ENCODE measurements at regions not wholly inside any gene's neighbourhood (a gene's known extent, or its start where the extent isn't known, plus 50 kb on each side); places are given as distances from the start of the nearest gene placed in this dataset.

GRCh38 chr21:32141318-32141633 is 137.6 kb downstream of the MIS18A start:
- no peak for DNase-seq (ENCODE audit: low spot score)
- no peak for TF ChIP-seq CTCF (IDR thresholded peaks at IDR 0.05; ENCODE audit: extremely low read depth, missing control alignments)

GRCh38 chr21:32140604-32141317 is 138.1 kb downstream of the MIS18A start:
- TF ChIP-seq CTCF (IDR thresholded peaks at IDR 0.05; ENCODE audit: extremely low read depth, missing control alignments) = no peak
- no peak for DNase-seq (ENCODE audit: low spot score)

GRCh38 chr21:32140151-32140550 is 138.7 kb downstream of the MIS18A start:
- TF ChIP-seq CTCF (IDR thresholded peaks at IDR 0.05; ENCODE audit: extremely low read depth, missing control alignments) = no peak
- DNase-seq (ENCODE audit: low spot score) = no peak

- TF ChIP-seq CTCF (IDR thresholded peaks at IDR 0.05; ENCODE audit: extremely low read depth, missing control alignments) = no peak
- DNase-seq (ENCODE audit: low spot score) = no peak
These were observed 140.2 kb downstream of the MIS18A start for GRCh38 chr21:32138658-32139057.

GRCh38 chr21:32137931-32138330 is 140.9 kb downstream of the MIS18A start:
- DNase-seq (ENCODE audit: low spot score) = no peak
- no peak for TF ChIP-seq CTCF (IDR thresholded peaks at IDR 0.05; ENCODE audit: extremely low read depth, missing control alignments)

GRCh38 chr21:32137266-32137665 is 141.6 kb downstream of the MIS18A start:
- no peak for DNase-seq (ENCODE audit: low spot score)
- no peak for TF ChIP-seq CTCF (IDR thresholded peaks at IDR 0.05; ENCODE audit: extremely low read depth, missing control alignments)

GRCh38 chr21:32136546-32136945 is 142.3 kb downstream of the MIS18A start:
- no peak for DNase-seq (ENCODE audit: low spot score)
- no peak for TF ChIP-seq CTCF (IDR thresholded peaks at IDR 0.05; ENCODE audit: extremely low read depth, missing control alignments)
